HG03139 (cell line): ENCODE measurements at regions not wholly inside any gene's neighbourhood (a gene's known extent, or its start where the extent isn't known, plus 50 kb on each side); places are given as distances from the start of the nearest gene placed in this dataset.

Experiments
- ATAC-seq: cut with Tn5 transposase; IDR thresholded peaks from one replicate; pipeline ENCODE4 v1.9.1; 2021; ENCODE audit not compliant: unreplicated experiment

GRCh38 chr5:114238771-114239313 lies 123.0 kb upstream of the KCNN2 start:
- ATAC-seq: no peak

- no peak for ATAC-seq
Measured at GRCh38 chr5:114243281-114243971, 118.4 kb upstream of the KCNN2 start.

GRCh38 chr5:114243972-114244317 lies 117.9 kb upstream of the KCNN2 start:
- ATAC-seq: no peak

DNA sequence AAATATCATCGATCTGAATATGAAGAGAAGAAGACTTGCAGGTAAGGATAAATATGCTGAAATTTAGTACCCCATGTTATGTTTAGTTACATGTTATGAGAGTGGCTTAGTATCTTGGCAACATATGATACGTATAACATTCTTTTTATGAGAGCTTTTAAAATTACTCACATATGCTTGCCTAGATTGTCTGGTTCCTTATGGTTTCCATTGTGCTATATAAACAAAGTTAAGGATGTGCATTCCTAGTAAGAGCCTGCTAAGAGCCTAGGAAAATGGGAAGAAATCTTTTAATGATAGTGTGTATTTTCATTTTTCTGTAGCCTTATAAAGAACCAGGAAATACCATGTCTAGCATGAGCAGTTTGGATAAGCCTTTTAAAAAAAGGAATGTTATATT lies 112.0 kb upstream of the KCNN2 start:
- ATAC-seq: no peak

GRCh38 chr5:114250536-114250935 lies 111.3 kb upstream of the KCNN2 start:
- ATAC-seq: no peak

DNA sequence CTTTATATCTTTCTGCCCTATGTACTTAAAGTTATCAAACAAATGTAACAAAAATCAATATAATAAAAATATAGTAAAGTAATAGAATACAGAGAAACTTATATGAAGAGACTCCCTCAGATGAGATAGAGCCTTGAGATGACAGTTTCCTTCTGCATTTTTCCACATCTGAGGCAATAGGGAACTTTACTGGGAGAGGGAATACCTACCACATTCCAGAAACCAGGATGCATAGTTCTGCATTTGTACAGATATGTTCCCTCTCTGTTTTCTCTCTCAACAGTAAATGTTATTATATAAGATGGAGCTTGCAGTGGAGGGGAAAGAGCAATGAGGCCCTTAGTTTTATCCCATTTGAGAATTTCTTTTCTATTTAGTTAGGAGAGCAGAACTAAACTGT lies 109.6 kb upstream of the KCNN2 start:
- ATAC-seq: no peak

- ATAC-seq: no peak
Measured at GRCh38 chr5:114255260-114255659, 106.6 kb upstream of the KCNN2 start.

DNA sequence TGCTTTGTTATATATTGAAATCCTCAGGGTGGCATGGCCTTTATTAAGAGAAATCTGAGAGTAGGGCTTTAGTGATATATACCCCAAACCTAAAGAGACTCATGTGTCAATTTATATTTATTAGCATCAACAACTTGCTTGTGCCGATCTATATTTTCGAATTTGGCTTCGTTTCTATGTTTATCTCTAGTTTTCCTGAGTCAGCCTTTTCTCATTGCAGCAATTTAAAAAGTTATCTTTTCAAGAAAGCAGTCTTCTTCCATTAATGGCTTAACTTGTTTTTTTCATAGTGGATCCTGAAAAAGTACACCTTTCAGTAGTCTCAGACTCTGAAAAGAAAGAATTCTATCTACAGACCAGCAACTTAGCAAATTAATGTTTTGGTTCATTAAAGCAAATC lies 99.9 kb upstream of the KCNN2 start:
- ATAC-seq: no peak

GRCh38 chr5:114265432-114266060 lies 96.3 kb upstream of the KCNN2 start:
- ATAC-seq: no peak

- ATAC-seq: no peak
Measured at GRCh38 chr5:114266374-114266773, 95.5 kb upstream of the KCNN2 start.

DNA sequence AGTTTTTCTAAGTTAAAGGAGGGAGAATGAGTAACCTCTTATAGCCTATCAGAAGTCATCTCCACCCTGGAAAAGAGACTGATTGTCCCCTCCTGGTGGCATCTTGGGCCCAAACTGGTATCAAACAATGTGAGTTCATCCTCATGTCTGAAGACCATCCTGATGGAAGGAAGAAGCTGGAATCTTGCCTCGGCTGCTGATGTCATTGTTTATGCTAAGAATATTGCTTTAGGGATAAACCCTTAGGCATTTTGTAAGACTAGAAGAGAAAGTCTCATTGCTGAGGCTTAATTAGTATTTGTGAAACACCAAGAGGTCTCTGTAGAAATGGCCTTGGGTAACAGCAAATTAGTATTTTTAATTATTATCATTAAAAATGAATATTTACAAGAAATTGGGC lies 65.7 kb upstream of the KCNN2 start:
- ATAC-seq: no peak

DNA sequence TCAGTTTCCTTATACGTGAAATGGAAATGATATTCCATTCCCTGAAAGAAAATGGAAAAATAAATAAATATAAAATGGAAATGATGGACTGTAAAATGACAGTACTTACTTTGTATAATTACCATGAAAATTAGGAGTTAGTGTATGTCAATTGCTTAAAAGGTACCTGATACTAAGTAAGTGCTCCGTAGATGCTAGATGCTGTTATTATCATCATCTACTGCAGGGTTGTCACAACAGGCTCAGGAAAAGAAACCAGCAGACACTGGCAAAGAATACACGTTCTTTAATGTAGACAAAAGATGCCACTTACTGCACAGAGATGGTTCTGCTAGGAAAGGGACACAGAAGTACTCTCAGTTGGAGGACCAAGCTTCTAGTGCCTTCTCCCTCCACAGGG lies 64.0 kb upstream of the KCNN2 start:
- ATAC-seq: no peak

DNA sequence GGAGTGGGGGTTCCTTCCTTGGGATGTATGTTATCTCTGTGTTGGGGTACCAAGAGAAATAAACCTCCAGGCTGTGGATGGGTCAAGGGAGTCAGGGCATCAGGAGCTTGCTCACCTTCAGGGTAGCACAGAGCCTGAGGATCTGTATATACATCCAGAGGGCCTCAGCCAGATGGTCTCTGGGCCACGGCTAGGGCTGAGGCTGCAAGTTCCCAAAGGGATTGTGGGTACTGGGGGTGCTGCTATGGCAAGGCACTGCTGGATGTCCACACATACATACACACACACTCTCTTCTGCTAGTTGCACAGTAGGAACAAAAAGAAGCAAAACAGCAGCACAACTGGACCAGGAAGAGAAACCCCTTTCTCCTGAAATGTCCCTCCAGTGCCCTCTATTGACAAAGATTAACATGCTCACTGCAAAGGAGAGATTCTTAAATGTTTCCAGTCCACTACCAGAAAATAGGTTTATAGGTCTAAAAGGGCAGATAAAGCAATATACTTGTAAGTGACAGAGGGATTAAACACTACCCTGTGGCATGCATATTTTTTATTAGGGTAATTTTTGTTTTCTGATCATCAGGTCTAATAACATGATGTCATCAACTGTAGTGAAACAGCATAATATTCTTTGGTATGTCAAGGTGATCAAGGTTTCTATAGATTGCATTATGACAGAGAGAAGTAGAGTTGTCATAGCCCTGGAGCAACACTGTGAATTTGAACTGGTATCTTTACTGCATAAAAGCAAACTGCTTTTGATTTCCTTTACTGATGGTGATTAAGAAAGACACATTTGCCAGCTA lies 56.3 kb upstream of the KCNN2 start:
- ATAC-seq: no peak

DNA sequence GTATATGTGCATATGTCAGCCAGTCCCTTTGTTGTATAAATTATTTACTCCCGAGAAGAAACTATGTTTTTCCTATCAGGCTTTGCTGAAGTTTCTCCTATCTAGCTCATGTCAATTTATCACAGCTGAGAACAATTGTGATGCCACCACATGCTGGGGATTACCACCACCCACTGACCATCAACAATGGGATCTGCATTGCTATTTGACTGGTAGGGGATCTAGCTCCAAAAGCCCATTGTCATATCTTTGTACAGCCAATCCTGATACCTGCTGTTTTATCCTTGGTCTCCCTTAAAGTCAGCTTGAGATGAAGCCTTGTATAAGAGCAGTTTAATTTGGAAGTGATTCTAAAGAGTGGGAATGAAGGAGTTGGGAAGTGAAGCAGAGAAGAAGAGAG lies 53.9 kb upstream of the KCNN2 start:
- no peak for ATAC-seq

DNA sequence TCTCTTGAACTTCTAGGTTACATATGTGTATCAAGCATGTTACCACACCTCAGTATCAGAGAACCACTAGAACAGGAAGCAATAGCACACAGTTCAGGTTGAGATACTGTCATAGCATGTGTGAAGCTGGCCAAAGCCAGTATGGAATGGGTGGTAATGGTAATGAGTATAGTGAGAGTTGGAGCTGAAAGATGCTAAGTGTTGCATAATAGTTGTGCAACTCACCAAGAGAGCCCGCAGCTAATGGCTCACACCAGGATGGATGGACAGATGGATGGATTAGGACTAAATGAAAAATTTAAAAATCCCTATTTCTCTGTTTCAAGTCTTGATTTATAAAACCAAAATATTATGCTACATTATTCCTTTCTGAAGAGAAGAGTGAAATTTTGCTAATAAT lies 53.4 kb upstream of the KCNN2 start:
- ATAC-seq: no peak

DNA sequence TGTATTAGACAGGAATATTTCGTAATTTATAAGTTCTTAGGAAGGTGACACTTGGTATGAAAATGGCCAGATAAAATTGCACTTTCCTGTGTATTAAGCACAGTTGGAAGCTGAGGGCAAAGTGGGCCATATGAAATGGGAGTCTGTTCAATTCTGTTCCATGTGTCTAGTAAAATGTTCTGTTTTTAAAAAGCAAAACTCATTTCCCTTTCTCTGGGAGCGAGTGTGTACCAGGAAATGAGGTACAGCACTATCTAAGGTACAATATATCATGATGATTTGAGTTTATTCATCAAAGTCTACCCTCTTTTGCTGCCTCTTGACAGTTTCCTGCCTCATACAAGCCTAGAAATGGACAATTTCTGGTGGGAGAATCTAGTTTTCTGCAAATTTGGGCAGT lies 51.2 kb upstream of the KCNN2 start:
- no peak for ATAC-seq

DNA sequence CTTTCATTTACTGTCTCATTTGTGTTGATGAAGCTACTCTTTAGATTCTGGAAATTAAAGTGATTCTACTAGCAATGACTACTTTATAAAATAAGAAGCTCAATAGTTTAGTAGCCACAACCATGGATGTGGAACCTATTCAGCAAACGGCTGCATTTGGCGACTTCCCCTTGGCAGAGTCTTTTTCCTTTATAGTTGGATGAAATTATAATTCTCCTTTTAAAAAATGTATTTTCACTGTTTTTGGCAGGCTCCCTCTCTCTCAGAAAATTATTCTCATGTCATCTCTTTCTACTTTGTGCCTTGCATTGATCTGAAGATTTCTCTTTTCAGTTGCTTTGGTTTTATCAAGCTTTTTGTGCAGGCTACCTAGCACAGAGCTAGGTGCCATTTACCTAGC lies 50.6 kb upstream of the KCNN2 start:
- no peak for ATAC-seq

- no peak for ATAC-seq
Measured at GRCh38 chr5:114311968-114312367, 49.9 kb upstream of the KCNN2 start.
